ENCODE measurements at regions not wholly inside any gene's neighbourhood (a gene's known extent, or its start where the extent isn't known, plus 50 kb on each side); places are given as distances from the start of the nearest gene placed in this dataset.

DNA sequence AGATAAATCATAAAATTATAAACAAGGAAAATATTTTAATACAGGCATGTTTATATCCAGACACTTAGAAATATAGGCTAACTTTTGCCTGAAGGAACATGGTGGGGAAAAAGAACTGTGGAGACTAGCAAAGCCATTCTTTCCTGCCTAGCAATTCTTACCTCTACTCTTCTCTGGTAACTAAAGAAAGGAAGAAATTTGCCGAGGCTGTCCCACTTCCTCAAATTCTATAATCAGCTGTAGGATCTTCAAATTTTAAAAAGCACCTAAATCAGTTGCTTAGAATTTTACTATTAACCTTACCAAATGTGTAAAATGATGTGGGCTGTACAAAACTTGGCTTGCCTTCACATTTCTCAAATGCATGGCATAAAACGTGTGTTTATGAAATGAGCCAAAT, 249.1 kb upstream of the SMARCA2 start:
- H3K27ac Mint-ChIP-seq, result no peak overlapping the region
- Histone ChIP-seq H3K4me2 (no peak overlapping the region), H3K4me3 (no peak overlapping the region), H3K27me3 (ENCODE audit: insufficient read depth) (no peaks in the 10 kb centered on the region), H4K20me1 (replicated peaks; ENCODE audit: insufficient read depth) (no peaks in the 10 kb centered on the region), H3K4me1 (ENCODE audit: insufficient read depth) (no peaks in the 10 kb centered on the region), H3F3A (replicated peaks; ENCODE audit: low read depth) (no peaks in the 10 kb centered on the region), H3K36me3 (ENCODE audit: insufficient read depth) (no peaks in the 10 kb centered on the region), H3K79me2 (replicated peaks; ENCODE audit: insufficient read depth) (no peaks in the 10 kb centered on the region), H3K27ac (ENCODE audit: low read depth) (no peak overlapping the region), H2AFZ (no peak overlapping the region; the same call in 1 of the 2 replicates), H3K9me2 (ENCODE audit: insufficient read depth) (no peaks in the 10 kb centered on the region)
- TF ChIP-seq, protein P1, sequence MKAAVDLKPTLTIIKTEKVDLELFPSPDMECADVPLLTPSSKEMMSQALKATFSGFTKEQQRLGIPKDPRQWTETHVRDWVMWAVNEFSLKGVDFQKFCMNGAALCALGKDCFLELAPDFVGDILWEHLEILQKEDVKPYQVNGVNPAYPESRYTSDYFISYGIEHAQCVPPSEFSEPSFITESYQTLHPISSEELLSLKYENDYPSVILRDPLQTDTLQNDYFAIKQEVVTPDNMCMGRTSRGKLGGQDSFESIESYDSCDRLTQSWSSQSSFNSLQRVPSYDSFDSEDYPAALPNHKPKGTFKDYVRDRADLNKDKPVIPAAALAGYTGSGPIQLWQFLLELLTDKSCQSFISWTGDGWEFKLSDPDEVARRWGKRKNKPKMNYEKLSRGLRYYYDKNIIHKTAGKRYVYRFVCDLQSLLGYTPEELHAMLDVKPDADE (IDR thresholded peaks at IDR 0.05), result no peak
- no peak for TF ChIP-seq ZNF114 (CRISPR knock-in tag; IDR thresholded peaks at IDR 0.05)
- H3K9me3 Mint-ChIP-seq, result no peaks in the 10 kb centered on the region
- ATAC-seq (no peak), DNase-seq (ENCODE audit: low spot score) (no peak)
- no peaks in the 10 kb centered on the region for H3K27me3 Mint-ChIP-seq (ENCODE audit: insufficient read depth, low read depth, poor library complexity)
- H3K36me3 Mint-ChIP-seq (ENCODE audit: low read depth), result no peaks in the 10 kb centered on the region
- no peak overlapping the region for H3K4me3 Mint-ChIP-seq
- no peaks in the 10 kb centered on the region for H3K4me1 Mint-ChIP-seq

DNA sequence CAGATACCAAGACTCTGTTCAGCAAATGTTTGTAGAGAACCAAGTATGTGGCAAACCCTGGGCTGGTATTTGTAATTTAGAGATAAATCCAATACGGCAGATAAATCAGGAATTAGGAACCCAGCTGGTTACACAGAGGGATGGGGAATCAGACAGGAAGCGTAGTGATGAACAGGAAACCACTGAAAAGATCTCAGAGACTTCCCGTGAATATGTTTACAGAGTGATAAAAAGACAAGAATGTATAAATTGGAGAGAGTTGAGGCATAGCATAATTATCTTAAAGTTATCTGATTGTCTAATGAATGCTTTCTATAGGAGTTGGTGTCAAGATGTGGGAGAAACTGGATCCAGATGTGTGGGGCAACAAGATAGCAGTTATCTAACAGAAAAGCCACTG, 246.6 kb upstream of the SMARCA2 start:
- no peaks in the 10 kb centered on the region for H3K27me3 Mint-ChIP-seq (ENCODE audit: insufficient read depth, low read depth, poor library complexity)
- TF ChIP-seq JUNB (IDR thresholded peaks at IDR 0.05; ENCODE audit: unreplicated experiment) (no peak), EZH2phosphoT487 (IDR thresholded peaks at IDR 0.05; ENCODE audit: unreplicated experiment) (no peak), ZNF331 (CRISPR knock-in tag; IDR thresholded peaks at IDR 0.05; ENCODE audit: low read depth) (no peak), POLR2AphosphoS5 (IDR thresholded peaks at IDR 0.05; ENCODE audit: low read depth) (no peak), STAT1 (IDR thresholded peaks at IDR 0.05; ENCODE audit: unreplicated experiment) (no peak), CREB1 (CRISPR knock-in tag; IDR thresholded peaks at IDR 0.05; ENCODE audit: low read depth) (no peak), ZNF114 (CRISPR knock-in tag; IDR thresholded peaks at IDR 0.05) (no peak), NANOG (IDR thresholded peaks at IDR 0.05; ENCODE audit: borderline replicate concordance) (no peak), EZH2 (IDR thresholded peaks at IDR 0.05; ENCODE audit: low read depth, unreplicated experiment) (no peak)
- TF ChIP-seq, protein P2, sequence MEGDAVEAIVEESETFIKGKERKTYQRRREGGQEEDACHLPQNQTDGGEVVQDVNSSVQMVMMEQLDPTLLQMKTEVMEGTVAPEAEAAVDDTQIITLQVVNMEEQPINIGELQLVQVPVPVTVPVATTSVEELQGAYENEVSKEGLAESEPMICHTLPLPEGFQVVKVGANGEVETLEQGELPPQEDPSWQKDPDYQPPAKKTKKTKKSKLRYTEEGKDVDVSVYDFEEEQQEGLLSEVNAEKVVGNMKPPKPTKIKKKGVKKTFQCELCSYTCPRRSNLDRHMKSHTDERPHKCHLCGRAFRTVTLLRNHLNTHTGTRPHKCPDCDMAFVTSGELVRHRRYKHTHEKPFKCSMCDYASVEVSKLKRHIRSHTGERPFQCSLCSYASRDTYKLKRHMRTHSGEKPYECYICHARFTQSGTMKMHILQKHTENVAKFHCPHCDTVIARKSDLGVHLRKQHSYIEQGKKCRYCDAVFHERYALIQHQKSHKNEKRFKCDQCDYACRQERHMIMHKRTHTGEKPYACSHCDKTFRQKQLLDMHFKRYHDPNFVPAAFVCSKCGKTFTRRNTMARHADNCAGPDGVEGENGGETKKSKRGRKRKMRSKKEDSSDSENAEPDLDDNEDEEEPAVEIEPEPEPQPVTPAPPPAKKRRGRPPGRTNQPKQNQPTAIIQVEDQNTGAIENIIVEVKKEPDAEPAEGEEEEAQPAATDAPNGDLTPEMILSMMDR (conservative IDR thresholded peaks at IDR 0.05; ENCODE audit: low read depth in 2 of 2), result no peak
- TF ChIP-seq, protein P3, sequence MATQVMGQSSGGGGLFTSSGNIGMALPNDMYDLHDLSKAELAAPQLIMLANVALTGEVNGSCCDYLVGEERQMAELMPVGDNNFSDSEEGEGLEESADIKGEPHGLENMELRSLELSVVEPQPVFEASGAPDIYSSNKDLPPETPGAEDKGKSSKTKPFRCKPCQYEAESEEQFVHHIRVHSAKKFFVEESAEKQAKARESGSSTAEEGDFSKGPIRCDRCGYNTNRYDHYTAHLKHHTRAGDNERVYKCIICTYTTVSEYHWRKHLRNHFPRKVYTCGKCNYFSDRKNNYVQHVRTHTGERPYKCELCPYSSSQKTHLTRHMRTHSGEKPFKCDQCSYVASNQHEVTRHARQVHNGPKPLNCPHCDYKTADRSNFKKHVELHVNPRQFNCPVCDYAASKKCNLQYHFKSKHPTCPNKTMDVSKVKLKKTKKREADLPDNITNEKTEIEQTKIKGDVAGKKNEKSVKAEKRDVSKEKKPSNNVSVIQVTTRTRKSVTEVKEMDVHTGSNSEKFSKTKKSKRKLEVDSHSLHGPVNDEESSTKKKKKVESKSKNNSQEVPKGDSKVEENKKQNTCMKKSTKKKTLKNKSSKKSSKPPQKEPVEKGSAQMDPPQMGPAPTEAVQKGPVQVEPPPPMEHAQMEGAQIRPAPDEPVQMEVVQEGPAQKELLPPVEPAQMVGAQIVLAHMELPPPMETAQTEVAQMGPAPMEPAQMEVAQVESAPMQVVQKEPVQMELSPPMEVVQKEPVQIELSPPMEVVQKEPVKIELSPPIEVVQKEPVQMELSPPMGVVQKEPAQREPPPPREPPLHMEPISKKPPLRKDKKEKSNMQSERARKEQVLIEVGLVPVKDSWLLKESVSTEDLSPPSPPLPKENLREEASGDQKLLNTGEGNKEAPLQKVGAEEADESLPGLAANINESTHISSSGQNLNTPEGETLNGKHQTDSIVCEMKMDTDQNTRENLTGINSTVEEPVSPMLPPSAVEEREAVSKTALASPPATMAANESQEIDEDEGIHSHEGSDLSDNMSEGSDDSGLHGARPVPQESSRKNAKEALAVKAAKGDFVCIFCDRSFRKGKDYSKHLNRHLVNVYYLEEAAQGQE (IDR thresholded peaks at IDR 0.05; ENCODE audit: unreplicated experiment), result no peak
- TF ChIP-seq, protein P1 (IDR thresholded peaks at IDR 0.05), result no peak

More for the DNA sequence above, 246.6 kb upstream of the SMARCA2 start:
- Histone ChIP-seq H3K4me2 (no peak overlapping the region), H3K9me2 (ENCODE audit: insufficient read depth) (peaks cover 4% of the 10 kb centered on the region; the same call in 1 of the 2 replicates), H3K4me1 (ENCODE audit: insufficient read depth) (no peaks in the 10 kb centered on the region), H3K4me3 (no peak overlapping the region), H3K79me2 (replicated peaks; ENCODE audit: insufficient read depth) (no peaks in the 10 kb centered on the region), H3K27me3 (ENCODE audit: insufficient read depth) (no peaks in the 10 kb centered on the region), H3F3A (replicated peaks; ENCODE audit: low read depth) (no peaks in the 10 kb centered on the region), H3K27ac (ENCODE audit: low read depth) (no peak overlapping the region), H2AFZ (no peak overlapping the region), H3K36me3 (ENCODE audit: insufficient read depth) (no peaks in the 10 kb centered on the region), H4K20me1 (replicated peaks; ENCODE audit: insufficient read depth) (no peaks in the 10 kb centered on the region)
- DNase-seq (ENCODE audit: low spot score) (no peak), ATAC-seq (no peak)
- Mint-ChIP-seq H3K4me3 (no peak overlapping the region), H3K36me3 (ENCODE audit: low read depth) (no peaks in the 10 kb centered on the region), H3K9me3 (0 out of 3 replicates have a peak, but pooled peaks cover 3% of the 10 kb centered on the region), H3K4me1 (no peaks in the 10 kb centered on the region), H3K27ac (no peak overlapping the region)

All from GM23338 (cell line).